ENCODE measurements at regions not wholly inside any gene's neighbourhood (a gene's known extent, or its start where the extent isn't known, plus 50 kb on each side); places are given as distances from the start of the nearest gene placed in this dataset.

- H3K27me3 Mint-ChIP-seq (ENCODE audit: low read depth): no peaks in the 10 kb centered on the region
- TF ChIP-seq CTCF (IDR thresholded peaks at IDR 0.05; ENCODE audit: unreplicated experiment in 3 of 3): no peak
- H3K4me3 Mint-ChIP-seq: no peak overlapping the region
- H3K4me1 Mint-ChIP-seq: no peaks in the 10 kb centered on the region
- peaks cover 3% of the 10 kb centered on the region for H3K9me3 Mint-ChIP-seq
- no peak overlapping the region for H3K27ac Mint-ChIP-seq
- H3K36me3 Mint-ChIP-seq (ENCODE audit: low read depth): no peaks in the 10 kb centered on the region
Measured at GRCh38 chr10:53076948-53077347, 304.4 kb upstream of the MBL2 start.

DNA sequence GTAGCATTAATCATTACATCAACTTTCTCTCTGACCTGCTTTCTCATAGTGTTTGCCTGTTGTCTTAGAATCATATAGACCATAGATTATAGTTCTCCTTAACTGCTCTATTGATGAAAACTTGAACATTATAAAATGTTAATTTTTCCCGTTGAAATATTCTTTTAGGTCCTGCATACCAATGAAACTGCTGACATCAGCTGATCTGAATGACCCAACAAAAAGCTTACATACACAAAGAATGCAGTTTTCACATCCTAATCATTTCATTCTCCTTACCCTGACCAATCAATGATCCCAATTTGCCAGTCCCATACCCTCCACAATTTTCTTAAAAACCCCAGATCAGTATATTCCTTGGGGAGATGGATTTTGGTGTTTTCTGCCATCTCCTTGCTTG lies 302.9 kb upstream of the MBL2 start:
- H3K27me3 Mint-ChIP-seq (ENCODE audit: low read depth): no peaks in the 10 kb centered on the region
- TF ChIP-seq CTCF (IDR thresholded peaks at IDR 0.05; ENCODE audit: unreplicated experiment in 3 of 3): no peak
- H3K4me3 Mint-ChIP-seq: no peak overlapping the region
- no peaks in the 10 kb centered on the region for H3K36me3 Mint-ChIP-seq (ENCODE audit: low read depth)
- no peaks in the 10 kb centered on the region for H3K9me3 Mint-ChIP-seq
- H3K27ac Mint-ChIP-seq: no peak overlapping the region
- H3K4me1 Mint-ChIP-seq: no peaks in the 10 kb centered on the region

GRCh38 chr10:53072144-53072543 lies 299.6 kb upstream of the MBL2 start:
- Mint-ChIP-seq H3K4me1 (no peaks in the 10 kb centered on the region), H3K36me3 (ENCODE audit: low read depth) (no peaks in the 10 kb centered on the region)
- TF ChIP-seq CTCF (IDR thresholded peaks at IDR 0.05; ENCODE audit: unreplicated experiment in 3 of 3): no peak

GRCh38 chr10:53071505-53072125 lies 299.0 kb upstream of the MBL2 start:
- Mint-ChIP-seq H3K4me1 (no peaks in the 10 kb centered on the region), H3K27me3 (ENCODE audit: low read depth) (no peaks in the 10 kb centered on the region), H3K27ac (no peak overlapping the region), H3K36me3 (ENCODE audit: low read depth) (no peaks in the 10 kb centered on the region), H3K9me3 (no peaks in the 10 kb centered on the region), H3K4me3 (no peak overlapping the region)
- no peak for TF ChIP-seq CTCF (IDR thresholded peaks at IDR 0.05; ENCODE audit: unreplicated experiment in 3 of 3)

More at GRCh38 chr10:53072144-53072543, 299.6 kb upstream of the MBL2 start:
- no peaks in the 10 kb centered on the region for H3K27me3 Mint-ChIP-seq (ENCODE audit: low read depth)
- no peaks in the 10 kb centered on the region for H3K9me3 Mint-ChIP-seq
- no peak overlapping the region for H3K4me3 Mint-ChIP-seq
- no peak overlapping the region for H3K27ac Mint-ChIP-seq

GRCh38 chr10:53069013-53069412 lies 296.4 kb upstream of the MBL2 start:
- Mint-ChIP-seq H3K9me3 (no peaks in the 10 kb centered on the region), H3K4me3 (no peak overlapping the region), H3K27ac (peak overlapping the region in 1 of 3 experiments; percentile 11), H3K36me3 (ENCODE audit: low read depth) (no peaks in the 10 kb centered on the region), H3K27me3 (ENCODE audit: low read depth) (no peaks in the 10 kb centered on the region), H3K4me1 (peaks cover 15% of the 10 kb centered on the region)
- TF ChIP-seq CTCF (IDR thresholded peaks at IDR 0.05; ENCODE audit: unreplicated experiment in 3 of 3): no peak

DNA sequence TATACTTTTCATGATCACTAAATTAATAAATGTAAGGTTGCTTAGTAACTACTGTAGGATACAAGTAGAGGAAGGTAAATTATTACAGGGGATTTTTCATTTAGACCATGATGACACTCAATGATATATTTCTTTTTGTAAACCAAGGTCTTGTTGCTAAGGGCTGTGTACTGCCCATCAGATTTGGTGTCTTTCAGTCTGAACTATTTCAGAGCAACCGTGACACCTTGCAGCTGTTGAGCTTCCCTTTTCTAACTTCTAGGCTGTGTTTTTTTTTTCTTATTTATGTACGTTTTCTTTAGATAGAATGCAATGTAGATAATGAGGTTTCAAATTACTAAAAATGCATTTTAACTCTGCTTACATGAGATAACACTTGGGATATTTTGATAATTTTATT lies 292.0 kb upstream of the MBL2 start:
- no peak for TF ChIP-seq CTCF (IDR thresholded peaks at IDR 0.05; ENCODE audit: unreplicated experiment in 3 of 3)
- no peak overlapping the region for H3K4me3 Mint-ChIP-seq
- peaks cover 15% of the 10 kb centered on the region for H3K4me1 Mint-ChIP-seq
- H3K27me3 Mint-ChIP-seq (ENCODE audit: low read depth): no peaks in the 10 kb centered on the region
- no peaks in the 10 kb centered on the region for H3K36me3 Mint-ChIP-seq (ENCODE audit: low read depth)
- H3K27ac Mint-ChIP-seq: no peak overlapping the region
- H3K9me3 Mint-ChIP-seq: peaks cover 12% of the 10 kb centered on the region
